ENCODE measurements at regions not wholly inside any gene's neighbourhood (a gene's known extent, or its start where the extent isn't known, plus 50 kb on each side); places are given as distances from the start of the nearest gene placed in this dataset.

DNA sequence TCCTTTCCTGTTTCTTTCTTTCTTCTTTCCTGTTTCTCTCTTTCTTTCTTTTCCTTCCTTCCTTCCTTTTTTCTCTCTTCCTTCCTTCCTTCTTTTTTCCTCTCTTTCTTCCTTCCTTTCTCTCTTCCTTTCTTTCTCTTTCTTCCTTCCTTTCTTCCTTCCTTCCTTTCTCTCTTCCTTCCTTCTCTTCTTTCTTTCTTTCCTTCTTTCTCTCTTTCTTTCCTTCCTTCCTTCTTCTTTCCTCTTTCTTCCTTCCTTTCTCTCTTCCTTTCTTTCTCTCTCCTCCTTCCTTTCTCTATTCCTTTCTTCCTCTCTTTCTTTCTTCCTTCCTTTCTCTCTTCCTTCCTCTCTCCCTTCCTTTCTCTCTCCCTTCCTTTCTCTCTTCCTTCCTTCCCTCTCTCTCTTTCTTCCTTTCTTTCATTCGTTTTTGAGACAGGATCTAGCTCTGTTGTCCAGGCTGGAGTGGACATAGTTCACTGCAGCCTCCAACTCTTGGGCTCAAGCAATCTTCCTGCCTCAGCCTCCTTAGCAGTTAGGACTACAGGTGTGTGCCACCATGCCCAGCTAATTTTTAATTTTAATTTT lies 170.8 kb upstream of the GMDS start:
- Histone ChIP-seq H3K27ac (ENCODE audit: low read length) (no peak overlapping the region), H3K27me3 (ENCODE audit: control insufficient read depth, insufficient read depth, low read length) (no peaks in the 10 kb centered on the region), H3K4me3 (ENCODE audit: low read depth in 2 of 2, low read length in 2 of 2) (no peak overlapping the region), H3K36me3 (ENCODE audit: control insufficient read depth, insufficient read depth, low read length) (no peaks in the 10 kb centered on the region), H3K9me3 (ENCODE audit: control insufficient read depth, insufficient read depth, low read depth, low read length) (no peaks in the 10 kb centered on the region), H3K4me1 (ENCODE audit: control insufficient read depth, insufficient read depth, low read length) (no peaks in the 10 kb centered on the region)
- in situ Hi-C loops (cut with HindIII; ENCODE audit: low pct_unique_long_range_greater_than_20kb, low sequenced_read_pairs) (no loop called here), intact Hi-C loops (cut with micrococcal nuclease; ENCODE audit: unreplicated experiment) (no loop called here)
- no peak for ATAC-seq
- ChIA-PET POLR2A (no interaction called here), CTCF (no interaction called here)
- TF ChIP-seq TCF7L2 (IDR thresholded peaks at IDR 0.05; ENCODE audit: low read depth, low read length) = no peak
- no peak for TF ChIP-seq POLR2AphosphoS5 (IDR thresholded peaks at IDR 0.05; ENCODE audit: low read depth, low read length)
- no peak for TF ChIP-seq SIN3A (IDR thresholded peaks at IDR 0.05; ENCODE audit: borderline replicate concordance, insufficient read depth, low read depth, low read length)
- TF ChIP-seq CTCF (IDR thresholded peaks at IDR 0.05) = no peak
- TF ChIP-seq, protein P1, sequence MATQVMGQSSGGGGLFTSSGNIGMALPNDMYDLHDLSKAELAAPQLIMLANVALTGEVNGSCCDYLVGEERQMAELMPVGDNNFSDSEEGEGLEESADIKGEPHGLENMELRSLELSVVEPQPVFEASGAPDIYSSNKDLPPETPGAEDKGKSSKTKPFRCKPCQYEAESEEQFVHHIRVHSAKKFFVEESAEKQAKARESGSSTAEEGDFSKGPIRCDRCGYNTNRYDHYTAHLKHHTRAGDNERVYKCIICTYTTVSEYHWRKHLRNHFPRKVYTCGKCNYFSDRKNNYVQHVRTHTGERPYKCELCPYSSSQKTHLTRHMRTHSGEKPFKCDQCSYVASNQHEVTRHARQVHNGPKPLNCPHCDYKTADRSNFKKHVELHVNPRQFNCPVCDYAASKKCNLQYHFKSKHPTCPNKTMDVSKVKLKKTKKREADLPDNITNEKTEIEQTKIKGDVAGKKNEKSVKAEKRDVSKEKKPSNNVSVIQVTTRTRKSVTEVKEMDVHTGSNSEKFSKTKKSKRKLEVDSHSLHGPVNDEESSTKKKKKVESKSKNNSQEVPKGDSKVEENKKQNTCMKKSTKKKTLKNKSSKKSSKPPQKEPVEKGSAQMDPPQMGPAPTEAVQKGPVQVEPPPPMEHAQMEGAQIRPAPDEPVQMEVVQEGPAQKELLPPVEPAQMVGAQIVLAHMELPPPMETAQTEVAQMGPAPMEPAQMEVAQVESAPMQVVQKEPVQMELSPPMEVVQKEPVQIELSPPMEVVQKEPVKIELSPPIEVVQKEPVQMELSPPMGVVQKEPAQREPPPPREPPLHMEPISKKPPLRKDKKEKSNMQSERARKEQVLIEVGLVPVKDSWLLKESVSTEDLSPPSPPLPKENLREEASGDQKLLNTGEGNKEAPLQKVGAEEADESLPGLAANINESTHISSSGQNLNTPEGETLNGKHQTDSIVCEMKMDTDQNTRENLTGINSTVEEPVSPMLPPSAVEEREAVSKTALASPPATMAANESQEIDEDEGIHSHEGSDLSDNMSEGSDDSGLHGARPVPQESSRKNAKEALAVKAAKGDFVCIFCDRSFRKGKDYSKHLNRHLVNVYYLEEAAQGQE (IDR thresholded peaks at IDR 0.05; ENCODE audit: insufficient read depth in 1 of 2, low read depth in 2 of 2, low read length in 1 of 2) = no peak
- DNase-seq (ENCODE audit: low read depth, low spot score) = no peak
- BruUV-seq (replicated peaks) = no TSS peak

DNA sequence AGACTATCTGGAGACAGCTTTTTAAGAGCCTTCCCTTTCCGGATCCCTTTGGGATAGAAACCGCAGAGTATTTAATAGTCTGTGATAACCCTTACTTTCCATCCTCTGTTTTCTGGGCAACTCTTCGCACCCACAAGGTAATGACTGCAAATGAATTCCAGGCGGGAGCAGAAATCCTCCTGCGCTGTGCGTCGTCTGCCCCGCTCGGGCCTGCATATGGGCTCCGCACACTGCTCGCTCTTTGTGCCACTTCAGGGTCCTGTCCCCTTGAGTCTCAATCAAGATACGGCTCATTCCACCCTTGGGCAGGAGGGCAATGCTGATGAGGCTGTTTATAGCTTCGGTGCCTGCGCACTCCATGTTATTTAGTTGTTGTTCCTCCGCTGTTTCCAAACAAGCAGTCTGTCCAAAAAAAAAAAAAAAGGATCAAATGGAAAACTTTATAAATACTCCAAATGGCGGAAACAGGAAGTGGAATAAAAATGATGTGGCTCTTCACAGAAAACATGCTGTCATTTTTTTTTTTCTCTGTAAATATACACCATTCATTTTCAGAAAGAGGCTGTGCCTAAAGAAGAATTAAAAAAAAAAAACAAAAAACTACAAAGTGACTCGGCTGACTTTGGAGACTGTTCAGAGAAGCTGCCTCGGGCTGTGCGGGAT lies 169.6 kb upstream of the GMDS start:
- Histone ChIP-seq H3K27ac (ENCODE audit: low read length) (no peak overlapping the region), H3K9me3 (ENCODE audit: control insufficient read depth, insufficient read depth, low read depth, low read length) (no peaks in the 10 kb centered on the region), H3K4me3 (ENCODE audit: low read depth in 2 of 2, low read length in 2 of 2) (no peak overlapping the region), H3K27me3 (ENCODE audit: control insufficient read depth, insufficient read depth, low read length) (no peaks in the 10 kb centered on the region), H3K36me3 (ENCODE audit: control insufficient read depth, insufficient read depth, low read length) (no peaks in the 10 kb centered on the region), H3K4me1 (ENCODE audit: control insufficient read depth, insufficient read depth, low read length) (no peaks in the 10 kb centered on the region)
- no TSS peak for BruUV-seq (replicated peaks)
- ChIA-PET CTCF (no interaction called here), POLR2A (no interaction called here)
- DNase-seq (ENCODE audit: low read depth, low spot score) (no peak), ATAC-seq (no peak)
- no peak for TF ChIP-seq TCF7L2 (IDR thresholded peaks at IDR 0.05; ENCODE audit: low read depth, low read length)
- TF ChIP-seq POLR2AphosphoS5 (IDR thresholded peaks at IDR 0.05; ENCODE audit: low read depth, low read length) = no peak
- no peak for TF ChIP-seq CTCF (IDR thresholded peaks at IDR 0.05)
- no peak for TF ChIP-seq SIN3A (IDR thresholded peaks at IDR 0.05; ENCODE audit: borderline replicate concordance, insufficient read depth, low read depth, low read length)
- TF ChIP-seq, protein P1 (IDR thresholded peaks at IDR 0.05; ENCODE audit: insufficient read depth in 1 of 2, low read depth in 2 of 2, low read length in 1 of 2) = no peak
- in situ Hi-C loops (cut with HindIII; ENCODE audit: low pct_unique_long_range_greater_than_20kb, low sequenced_read_pairs) = no loop called here
- intact Hi-C loops (cut with micrococcal nuclease; ENCODE audit: unreplicated experiment) = no loop called here

Measured in Panc1 (cell line).